NCI-H226 (cell line): ENCODE measurements at regions not wholly inside any gene's neighbourhood (a gene's known extent, or its start where the extent isn't known, plus 50 kb on each side); places are given as distances from the start of the nearest gene placed in this dataset.
A peak's percentile ranks its signal among the peaks of the same experiment; 100 is the strongest.

Source experiments
- DNase-seq: peaks from one replicate; pipeline ENCODE4 v3.0.0-alpha.2; 2015

DNA sequence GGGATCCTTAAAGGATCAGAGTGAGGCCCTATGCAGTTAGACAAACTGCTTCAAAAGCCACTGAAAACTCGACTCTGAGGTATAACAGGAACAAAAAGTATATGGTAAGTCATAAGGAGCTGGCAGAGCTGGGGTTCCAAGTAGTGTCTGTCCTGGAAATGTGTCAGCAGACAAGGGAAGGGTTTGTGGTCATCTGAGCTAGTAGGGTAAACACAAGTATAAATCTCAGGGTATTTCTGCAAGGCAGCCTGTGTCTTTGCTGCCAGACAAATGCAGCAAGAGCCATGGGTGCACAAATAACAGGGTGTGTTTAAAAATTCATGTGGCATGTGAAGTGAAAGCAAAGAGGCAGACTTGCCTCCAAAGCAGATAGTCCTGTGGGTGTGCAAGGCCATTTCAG lies 759.0 kb upstream of the ADAMTS5 start:
- no peak for DNase-seq

DNA sequence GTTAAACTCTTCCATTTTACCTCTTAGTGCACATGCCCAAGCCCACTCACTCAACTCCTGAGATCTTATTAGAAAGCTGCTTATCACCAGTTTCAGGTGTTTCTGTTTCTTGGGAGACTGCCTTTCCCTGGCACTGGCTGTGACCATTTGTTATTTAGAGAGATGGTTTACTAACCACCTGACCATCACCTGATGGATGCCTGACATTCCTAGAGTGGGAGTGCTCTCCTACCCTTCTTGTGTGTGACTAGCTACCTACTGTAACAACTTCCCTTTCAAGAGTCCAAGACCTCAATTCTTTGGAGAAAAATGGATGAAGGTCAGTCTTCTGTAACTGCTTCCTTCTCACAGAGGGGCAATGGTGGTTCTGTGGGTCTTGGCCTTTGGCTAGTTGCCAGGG lies 755.2 kb upstream of the ADAMTS5 start:
- peak; percentile 57 for DNase-seq

DNA sequence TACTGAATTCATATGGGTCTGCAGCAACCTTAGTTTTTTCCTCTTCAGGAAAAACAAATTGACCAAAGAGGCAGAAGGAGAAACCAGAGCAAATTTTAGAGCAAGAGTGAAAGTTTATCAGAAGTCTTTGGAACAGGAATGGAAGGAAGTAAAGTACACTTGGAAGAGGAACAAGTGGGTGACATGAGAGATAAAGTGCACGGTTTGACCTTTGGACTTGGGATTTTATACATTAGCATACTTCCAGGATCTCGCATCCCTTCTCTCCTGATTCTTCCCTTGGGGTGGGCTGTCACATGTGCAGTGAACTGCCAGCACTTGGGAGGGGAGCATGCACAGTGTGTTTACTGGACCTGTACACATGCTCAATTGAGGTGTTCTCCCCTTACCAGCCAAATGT lies 754.8 kb upstream of the ADAMTS5 start:
- no peak for DNase-seq

DNA sequence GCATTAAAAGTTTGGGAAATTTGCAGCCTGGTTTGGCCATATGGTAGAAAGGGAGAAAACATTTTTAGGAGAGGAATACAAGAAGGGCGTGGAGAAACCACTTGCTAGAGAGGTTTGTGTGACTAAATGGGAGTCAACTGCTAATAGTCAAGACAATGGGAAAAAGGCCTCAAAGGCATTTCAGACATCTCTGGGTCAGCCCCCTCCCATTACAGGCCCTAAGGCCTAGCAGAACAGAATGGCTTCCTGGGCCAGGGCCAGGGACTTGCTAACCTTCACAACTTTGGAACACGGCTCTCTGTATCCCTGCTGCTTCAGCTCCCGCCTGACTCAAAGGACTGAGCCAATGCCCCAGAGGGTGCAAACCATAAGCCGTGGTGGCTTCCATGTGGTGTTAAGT lies 752.3 kb upstream of the ADAMTS5 start:
- no peak for DNase-seq

DNA sequence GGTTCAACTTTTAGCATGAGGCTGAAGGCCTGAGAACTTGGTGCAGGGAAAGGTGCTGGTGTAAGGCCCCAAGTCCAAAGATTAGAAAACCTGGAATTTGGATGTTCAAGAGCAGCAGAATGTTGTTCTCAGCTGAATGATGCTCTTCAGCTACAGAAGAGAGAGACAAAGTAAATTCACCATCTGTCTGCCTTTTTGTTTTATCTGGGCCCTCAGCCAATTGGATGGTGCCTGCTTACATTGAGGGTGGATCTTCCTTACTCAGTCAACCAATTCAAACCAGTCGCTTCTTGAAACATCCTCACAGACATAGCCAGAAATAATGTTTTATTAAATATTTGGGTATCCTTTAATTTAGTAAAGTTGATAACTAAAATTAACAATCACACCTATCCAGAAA lies 748.2 kb upstream of the ADAMTS5 start:
- DNase-seq = no peak

DNA sequence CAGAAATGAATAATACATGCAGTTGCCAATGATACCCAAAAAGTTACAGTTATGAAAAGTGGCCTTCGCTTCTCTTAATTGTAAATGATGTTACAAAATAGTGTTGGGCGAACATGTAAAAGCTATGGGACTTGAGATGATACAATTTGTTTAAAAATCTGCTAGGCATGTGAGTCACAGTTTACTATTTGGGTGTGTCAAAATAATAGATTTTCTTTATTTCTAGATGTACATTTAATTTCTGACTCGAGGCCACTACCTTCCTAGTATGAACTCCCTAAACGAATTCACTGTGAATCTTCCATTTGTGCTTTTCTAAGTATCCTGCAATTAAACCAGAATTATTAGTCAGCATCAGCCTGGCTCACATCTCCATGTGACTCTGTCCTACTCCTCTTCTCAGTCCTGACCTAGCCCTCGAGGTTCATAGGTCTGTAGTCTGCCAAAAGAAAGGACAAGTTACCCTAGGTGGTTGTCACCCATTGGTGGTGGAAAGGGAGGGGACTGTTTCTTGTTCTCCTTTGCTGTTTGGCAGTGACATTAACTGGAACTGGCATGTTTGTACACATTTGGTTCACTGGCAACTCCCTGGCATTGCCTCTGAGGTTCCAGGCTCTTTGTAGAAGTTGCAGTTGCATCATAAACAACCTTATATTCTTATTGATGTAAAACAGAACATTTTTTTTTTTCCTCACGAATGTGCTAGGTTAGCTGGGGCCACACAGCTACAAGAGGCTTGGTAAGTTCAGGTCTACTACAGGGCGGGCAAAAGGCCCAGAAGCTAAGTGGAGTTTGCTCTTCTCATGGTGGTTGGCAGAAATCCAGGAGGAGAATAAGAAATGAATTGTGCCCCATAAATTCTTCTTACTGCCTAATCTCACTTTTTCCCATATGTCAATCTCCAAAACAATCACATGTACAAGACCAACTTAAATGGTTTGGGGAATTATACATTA lies 746.5 kb upstream of the ADAMTS5 start:
- DNase-seq = no peak

DNA sequence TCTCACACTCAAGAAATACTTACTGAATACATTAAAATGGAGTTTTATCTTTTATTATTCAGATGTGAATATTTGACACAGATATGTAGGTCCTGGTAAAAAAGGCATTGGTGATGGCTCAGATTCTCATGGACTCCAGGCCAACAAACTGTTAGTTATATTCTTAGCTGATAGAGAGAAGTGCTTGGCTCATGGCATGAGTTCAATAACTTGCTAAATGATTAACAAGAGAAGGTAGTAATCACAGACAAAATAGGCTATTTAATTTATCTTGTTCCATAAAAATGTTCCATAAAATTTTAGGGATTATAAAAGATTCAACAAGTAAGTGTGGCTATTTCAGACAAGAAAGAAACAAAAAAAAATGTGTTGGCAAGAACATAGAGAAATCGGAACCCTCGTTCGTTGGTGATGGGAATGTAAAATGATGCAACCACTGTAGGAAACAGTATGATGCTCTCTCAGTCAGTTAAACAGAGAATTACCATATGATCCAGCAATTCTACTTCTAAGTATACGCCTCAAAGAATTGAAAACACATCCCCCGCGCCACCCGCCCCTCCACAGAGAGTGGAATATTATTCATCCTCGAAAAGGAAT lies 737.8 kb upstream of the ADAMTS5 start:
- DNase-seq = no peak

DNA sequence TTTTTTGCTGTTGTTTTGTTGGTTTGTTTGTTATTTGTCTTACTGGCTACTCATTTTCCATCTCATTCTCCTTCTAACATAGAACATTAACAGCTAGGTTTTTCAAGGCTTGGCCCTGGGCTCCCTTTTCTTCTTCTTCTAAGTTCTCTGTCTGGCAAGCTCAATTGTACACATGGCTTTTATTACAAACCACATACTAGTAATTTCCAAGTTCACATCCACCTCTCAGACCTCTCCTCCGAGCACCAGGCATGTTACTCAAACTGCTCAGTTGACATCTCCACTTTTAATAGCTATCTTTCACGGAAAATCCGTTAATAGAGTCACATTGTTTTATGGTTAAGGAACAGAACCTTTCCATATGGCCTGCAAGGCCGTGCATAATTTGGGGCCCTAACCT lies 736.9 kb upstream of the ADAMTS5 start:
- no peak for DNase-seq

DNA sequence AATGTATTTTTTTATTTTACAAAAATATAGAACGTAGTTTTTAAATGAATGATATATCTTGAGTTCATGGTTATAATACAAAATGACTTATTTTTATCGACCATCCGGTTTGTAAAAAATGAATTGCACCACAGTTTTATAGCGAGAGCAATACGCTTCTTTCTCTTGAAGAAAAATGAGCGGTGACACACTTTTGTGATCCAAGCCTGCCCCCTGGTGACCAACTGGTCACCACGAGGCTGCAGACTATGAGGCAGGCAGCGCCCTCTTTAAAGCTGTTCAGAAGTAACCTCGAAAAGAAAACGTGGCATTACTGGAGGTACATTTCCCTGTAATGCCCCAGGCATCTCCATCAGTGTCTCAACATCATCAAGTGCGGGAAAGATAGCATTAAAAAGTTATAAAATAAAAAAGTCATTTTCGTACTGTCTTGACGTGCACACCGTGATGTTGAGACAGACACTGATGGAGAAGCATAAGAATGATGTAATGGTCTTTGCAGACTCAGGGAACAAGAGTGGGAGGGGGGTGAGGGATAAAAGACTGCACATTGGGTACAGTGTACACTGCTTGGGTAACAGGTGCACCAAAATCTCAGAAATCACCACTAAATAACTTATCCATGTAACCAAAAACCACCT lies 734.2 kb upstream of the ADAMTS5 start:
- peak; percentile 81 for DNase-seq

DNA sequence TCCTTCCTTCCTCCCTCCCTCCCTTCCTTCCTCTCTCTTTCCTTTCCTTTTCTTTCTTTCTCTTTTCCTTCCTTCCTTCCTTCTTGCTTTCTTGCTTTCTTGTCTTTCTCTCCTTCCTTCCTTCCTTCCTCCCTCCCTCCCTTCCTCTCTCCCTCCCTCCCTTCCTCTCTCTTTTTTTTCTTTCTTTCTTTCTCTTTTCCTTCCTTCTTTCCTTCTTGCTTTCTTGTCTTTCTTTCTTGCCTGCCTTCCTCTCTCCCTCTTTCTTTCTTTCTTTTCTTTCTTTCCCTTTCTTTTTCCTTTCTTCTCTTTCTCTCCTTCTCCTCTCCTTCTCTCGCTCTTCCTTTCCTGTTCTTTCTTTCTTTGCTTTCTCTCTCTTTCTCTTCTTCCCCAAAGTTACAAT lies 728.4 kb upstream of the ADAMTS5 start:
- no peak for DNase-seq

DNA sequence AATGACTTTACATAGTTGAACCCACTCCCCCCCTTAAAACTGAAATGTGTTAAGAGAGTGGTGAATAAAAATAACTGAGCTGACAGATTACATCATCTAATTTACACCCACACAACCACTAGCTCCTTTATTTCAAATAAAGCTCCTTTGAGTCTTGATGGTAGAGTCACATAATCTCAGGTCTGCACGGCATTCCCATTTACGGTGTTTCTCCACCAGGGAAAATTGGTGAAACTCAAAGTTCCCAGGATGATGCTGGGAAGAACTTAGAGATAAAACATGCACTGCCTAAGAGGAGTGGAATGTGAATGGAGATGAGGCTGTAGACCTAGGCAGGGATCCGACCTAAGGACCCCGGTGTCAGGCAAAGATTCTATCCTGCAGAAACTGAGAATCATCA lies 727.8 kb upstream of the ADAMTS5 start:
- peak; percentile 55 for DNase-seq

DNA sequence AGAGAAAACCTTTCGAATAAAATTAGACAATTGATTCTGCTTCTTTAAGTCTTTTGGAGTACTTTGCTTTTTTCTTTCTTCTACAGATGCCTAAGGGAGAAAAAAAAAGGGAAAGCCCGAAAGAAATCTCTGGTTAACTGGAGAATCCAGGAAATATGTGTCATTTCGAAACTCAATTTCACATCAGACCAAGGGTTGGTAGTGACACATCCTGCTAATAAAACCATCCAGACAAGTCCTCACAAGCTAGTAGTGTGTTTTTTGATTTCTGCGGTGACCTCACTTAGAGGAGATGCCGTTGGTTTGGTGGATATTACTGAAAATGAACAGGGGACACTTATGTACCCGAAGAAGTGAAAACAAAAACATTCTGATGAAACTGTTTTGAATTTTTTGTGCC lies 726.5 kb upstream of the ADAMTS5 start:
- DNase-seq = peak; percentile 62

DNA sequence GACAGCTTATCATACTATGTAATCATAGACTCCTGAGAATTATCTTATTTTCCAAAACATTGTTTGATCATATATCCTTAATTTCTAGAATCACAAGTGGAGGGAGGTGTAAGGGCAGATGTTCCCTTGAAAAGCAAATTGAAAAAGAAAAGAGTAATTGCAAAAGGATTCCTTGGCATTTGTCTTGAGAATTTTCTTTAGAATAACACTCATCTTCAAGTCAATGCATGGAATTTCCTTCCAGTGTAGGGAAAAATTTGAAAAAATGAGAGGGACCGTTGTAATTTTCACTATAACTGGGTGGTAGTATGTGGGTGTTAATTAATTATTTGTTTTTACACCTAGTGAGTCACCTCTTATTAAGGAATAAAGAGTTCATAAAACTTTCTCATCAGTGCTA lies 724.6 kb upstream of the ADAMTS5 start:
- DNase-seq = no peak

DNA sequence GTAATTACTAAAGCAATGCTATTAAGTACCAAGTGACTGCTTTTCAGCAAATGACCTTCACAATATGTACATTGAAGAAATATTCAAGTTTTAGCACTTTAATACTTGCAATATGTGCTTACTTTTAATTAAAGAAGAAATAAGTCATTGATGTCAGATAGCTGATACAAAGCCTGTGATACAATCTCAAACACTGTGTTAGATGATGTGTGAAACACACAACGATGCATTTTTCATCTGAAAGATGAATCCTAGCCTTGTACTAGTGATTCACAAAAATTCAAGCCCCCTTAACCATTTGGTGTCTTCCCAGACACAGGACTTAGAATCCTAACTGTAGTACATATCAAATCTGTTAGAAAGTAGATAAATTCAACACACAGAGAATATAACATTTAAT lies 724.1 kb upstream of the ADAMTS5 start:
- DNase-seq = no peak

DNA sequence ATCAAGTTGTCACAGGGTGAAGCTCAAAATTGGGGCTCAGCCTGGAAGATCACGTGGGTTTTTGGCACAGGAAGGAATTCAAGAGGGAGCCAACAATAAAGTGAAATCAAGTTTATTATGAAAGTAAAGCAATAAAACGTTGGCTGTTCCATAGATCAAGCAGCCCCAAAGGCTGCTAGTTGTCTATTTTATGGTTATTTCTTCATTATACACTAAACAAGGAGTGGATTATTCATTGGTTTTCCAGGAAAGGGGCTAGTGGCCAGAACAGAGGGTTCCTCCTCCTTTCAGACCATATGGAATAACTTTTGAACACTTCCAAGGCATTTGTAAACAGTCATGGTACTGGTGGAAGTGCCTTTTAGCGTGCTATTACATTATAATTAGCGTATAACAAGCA lies 723.5 kb upstream of the ADAMTS5 start:
- DNase-seq = no peak

DNA sequence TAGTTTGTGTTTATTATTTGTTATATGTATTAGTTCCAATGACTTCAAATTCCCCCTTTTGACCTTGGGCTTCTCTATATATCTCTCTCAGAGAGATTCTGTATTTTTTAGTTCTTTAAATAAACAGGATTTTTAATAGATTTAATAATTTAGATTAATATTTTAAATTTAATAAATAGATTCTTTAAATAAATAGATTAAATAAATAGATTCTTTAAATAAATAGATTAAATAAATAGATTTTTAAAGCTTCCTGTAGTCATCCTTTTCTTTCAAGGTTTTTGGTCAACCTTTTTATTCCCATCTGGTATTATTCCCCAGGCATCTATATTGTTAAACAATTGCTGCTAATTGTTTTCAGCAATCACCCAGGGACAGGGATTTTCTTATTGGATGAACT lies 721.9 kb upstream of the ADAMTS5 start:
- DNase-seq = no peak

DNA sequence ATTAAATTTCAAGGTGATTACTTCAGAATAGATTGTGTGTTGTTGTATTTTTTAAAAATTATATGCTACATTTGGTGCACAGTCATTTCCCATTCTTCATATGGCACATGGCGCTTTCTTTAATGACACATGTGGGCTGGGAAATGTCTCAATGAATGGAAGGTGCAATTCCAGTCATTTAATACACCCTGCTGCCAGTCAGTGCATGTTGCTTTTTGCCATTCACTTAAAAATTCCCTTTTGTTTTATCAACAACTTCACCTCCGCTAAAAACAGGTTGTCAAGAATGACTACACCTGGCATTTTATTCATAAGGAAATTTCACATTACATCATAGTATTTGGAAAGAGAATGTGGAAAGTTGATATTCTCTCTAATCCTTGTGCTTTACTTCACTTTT lies 716.4 kb upstream of the ADAMTS5 start:
- no peak for DNase-seq

DNA sequence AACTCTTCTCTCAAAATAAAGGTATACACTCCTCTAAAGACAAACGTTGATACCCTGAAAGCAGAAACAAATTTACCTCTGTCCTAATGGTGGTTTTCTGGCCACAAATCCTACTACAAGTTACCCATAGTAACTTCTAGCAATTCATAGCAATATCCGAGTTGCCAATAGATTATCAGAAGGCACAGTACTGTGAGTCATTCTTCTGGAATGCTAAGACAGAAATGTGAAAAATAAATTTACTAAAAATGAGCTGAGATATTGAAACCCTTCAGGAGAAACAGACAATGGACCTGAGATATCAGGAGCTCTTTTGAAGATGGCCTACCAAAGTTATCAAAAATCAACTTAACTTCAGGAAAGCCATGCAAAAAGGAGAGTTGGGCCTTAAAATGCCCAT lies 715.0 kb upstream of the ADAMTS5 start:
- peak; percentile 58 for DNase-seq

DNA sequence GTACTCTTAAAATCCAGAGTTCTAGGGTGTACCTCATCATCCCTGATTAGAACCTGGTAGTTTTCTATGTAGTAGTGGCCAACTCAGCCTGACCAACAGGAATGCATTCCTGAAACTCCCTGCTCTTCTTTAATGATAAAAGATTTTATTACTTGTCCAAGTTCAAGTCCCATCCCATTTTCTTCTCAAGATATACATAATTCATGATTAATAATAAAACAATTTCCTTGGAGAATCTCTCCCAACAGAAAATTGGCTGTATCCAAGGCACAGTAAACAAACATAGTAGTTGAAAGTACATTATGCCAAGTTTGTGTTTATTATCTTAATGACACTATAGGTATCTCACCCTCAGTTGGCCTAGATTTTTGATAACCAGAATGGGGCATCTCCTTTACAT lies 714.1 kb upstream of the ADAMTS5 start:
- peak; percentile 74 for DNase-seq

DNA sequence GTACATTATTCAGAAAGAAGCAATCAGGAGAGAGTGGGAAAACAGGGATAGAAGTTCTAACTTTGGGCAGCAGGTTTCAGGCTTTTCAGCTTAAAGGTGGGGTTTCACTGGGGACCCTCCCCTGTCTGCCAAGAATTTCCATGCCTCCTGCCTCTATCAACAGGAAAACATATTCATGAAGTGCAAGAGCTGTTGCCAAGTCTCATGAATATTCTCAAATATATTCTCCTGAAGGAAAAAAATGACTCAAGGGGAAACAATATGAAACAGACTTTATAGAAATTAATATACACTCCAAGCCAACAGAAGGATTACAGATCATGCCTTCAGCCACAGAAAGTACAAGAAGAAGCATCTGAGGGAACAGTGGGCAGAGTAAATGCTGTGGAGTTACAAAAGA lies 713.3 kb upstream of the ADAMTS5 start:
- no peak for DNase-seq

DNA sequence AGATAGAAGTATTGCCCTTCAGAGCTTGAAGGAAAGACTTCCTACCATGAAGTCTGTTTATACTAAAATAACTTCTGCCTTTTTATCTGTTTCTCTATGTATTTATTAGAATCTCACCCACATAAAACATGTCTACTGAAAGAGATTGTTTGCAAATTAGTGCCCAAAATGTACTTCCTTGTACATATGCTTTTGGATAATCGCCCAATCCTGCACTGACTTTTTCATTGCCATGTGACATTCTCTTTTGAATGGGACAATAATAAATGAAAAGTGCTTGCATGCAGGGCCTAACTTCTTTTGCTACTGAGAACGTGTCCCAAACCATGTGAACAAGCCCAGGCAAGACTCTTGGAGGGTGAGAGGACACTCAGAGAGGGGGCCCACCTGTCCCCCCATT lies 711.6 kb upstream of the ADAMTS5 start:
- DNase-seq = no peak

DNA sequence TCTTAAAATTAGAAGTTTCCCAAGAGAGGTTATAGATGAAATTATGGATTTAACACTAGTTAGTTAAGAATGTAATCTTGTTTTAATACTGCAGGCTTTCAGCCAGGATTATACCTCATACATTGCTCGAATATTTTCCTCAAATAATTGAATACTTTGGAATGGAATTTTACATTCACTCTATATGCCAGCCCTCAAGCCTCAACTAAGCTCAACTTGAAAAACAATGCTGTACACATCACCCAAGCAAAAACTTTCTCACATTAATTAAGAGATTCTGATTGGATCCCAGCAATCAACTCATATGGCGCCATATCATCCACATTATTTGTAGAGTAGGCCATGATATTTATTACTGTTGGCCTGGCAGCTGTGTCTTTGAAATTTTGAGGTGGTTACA lies 710.7 kb upstream of the ADAMTS5 start:
- no peak for DNase-seq

DNA sequence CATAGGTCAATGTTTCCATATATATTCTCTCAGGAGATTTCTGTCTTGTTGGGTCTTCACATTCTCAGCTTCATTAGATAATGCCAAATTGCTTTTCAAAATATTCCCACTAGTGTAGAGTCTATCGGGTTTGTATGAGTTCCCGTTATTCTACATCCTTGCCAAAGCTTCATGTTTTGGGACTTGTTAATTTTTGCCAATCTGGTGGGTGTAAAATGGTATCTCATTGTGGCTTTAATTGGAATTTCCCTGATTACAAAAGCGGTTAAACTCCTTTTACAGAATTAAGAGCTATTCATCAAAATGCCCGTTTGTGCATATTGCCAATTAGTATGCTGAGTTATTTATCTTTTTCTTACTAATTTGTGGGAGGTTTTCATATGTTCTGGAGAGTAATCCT lies 708.4 kb upstream of the ADAMTS5 start:
- no peak for DNase-seq

DNA sequence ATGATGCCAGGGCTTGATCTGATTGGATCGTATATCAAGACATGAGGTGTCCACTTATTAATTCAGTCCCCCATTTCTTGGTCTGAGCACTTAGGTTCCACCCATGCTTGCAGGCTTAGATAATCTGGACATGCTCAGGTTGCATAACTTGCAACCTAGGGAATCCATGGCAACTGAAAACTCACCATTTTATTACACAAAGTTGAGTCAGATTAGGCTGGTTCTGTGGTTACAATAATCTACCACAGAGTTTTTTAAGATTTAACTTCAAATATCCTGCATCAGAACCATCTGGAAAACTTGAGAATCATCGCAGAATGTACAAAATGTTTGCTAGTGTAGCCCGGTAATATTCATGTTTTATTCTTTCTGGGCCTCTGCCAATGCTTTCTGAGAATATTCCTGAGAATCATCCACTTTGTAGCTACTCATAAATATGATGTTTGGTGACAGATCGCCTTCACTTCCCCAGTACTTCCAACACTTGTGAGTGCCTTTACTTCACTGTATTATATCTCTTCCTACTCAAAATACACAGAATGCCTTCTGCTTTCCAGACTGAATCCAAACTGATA lies 707.2 kb upstream of the ADAMTS5 start:
- peak; percentile 83 for DNase-seq
